ENCODE measurements at regions not wholly inside any gene's neighbourhood (a gene's known extent, or its start where the extent isn't known, plus 50 kb on each side); places are given as distances from the start of the nearest gene placed in this dataset.

DNA sequence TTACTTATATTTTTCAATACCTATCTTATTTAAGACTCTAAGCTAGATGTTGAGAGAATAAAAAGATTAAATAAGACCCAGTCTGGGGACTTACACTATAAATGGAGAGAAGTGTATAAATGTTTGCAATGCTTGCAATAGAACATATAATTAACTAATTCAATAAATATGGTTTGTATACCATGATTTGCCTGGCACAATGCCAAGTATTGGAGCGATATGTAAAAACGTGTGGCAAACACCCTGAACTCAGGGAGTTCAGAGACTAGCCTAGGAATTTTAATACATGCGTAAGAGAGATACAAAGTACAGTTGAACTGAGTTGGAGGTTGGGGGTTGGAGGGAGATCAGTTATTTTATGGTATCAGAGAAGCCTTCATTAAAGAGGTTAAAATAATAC is 251.8 kb upstream of the DDX18 start:
- no peak overlapping the region for H3K27ac Mint-ChIP-seq (ENCODE audit: unreplicated experiment)
- H3K36me3 ChIP-seq (ENCODE audit: insufficient read depth, low read length): no peaks in the 10 kb centered on the region
- no peak overlapping the region for H3K4me2 ChIP-seq (ENCODE audit: low read length)
- H3K9me3 Mint-ChIP-seq (ENCODE audit: unreplicated experiment): peaks cover 1% of the 10 kb centered on the region
- no peaks in the 10 kb centered on the region for H3K4me1 ChIP-seq (ENCODE audit: insufficient read depth, low read length)
- no peak overlapping the region for H3K4me3 Mint-ChIP-seq (ENCODE audit: unreplicated experiment)
- H3K4me3 ChIP-seq (ENCODE audit: insufficient read depth, low read depth, low read length): no peak overlapping the region
- no peak for DNase-seq (ENCODE audit: low read depth)
- TF ChIP-seq EZH2 (IDR thresholded peaks at IDR 0.05; ENCODE audit: insufficient read depth, low read length): no peak
- TF ChIP-seq, protein P1, sequence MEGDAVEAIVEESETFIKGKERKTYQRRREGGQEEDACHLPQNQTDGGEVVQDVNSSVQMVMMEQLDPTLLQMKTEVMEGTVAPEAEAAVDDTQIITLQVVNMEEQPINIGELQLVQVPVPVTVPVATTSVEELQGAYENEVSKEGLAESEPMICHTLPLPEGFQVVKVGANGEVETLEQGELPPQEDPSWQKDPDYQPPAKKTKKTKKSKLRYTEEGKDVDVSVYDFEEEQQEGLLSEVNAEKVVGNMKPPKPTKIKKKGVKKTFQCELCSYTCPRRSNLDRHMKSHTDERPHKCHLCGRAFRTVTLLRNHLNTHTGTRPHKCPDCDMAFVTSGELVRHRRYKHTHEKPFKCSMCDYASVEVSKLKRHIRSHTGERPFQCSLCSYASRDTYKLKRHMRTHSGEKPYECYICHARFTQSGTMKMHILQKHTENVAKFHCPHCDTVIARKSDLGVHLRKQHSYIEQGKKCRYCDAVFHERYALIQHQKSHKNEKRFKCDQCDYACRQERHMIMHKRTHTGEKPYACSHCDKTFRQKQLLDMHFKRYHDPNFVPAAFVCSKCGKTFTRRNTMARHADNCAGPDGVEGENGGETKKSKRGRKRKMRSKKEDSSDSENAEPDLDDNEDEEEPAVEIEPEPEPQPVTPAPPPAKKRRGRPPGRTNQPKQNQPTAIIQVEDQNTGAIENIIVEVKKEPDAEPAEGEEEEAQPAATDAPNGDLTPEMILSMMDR (IDR thresholded peaks at IDR 0.05; ENCODE audit: insufficient read depth, low read depth, low read length): no peak
- no peak for FAIRE-seq
- H3K27me3 ChIP-seq (ENCODE audit: insufficient read depth, low read length): no peaks in the 10 kb centered on the region
- H2AFZ ChIP-seq (ENCODE audit: low read depth, low read length): no peak overlapping the region
- no peak overlapping the region for H3K9ac ChIP-seq (ENCODE audit: low read length)
- no peaks in the 10 kb centered on the region for H3K9me3 ChIP-seq (ENCODE audit: insufficient read depth, low read depth, low read length)
- no peaks in the 10 kb centered on the region for H3K79me2 ChIP-seq (ENCODE audit: insufficient read depth, low read length)
- no peaks in the 10 kb centered on the region for H3K36me3 Mint-ChIP-seq (ENCODE audit: low read depth, unreplicated experiment)
- H3K27me3 Mint-ChIP-seq (ENCODE audit: low read depth, unreplicated experiment): peaks cover 2% of the 10 kb centered on the region
- no peaks in the 10 kb centered on the region for H4K20me1 ChIP-seq (ENCODE audit: insufficient read depth, low read length)
- H3K27ac ChIP-seq (ENCODE audit: low read depth, low read length): no peak overlapping the region
- H3K4me1 Mint-ChIP-seq (ENCODE audit: low read depth, unreplicated experiment): no peaks in the 10 kb centered on the region

DNA sequence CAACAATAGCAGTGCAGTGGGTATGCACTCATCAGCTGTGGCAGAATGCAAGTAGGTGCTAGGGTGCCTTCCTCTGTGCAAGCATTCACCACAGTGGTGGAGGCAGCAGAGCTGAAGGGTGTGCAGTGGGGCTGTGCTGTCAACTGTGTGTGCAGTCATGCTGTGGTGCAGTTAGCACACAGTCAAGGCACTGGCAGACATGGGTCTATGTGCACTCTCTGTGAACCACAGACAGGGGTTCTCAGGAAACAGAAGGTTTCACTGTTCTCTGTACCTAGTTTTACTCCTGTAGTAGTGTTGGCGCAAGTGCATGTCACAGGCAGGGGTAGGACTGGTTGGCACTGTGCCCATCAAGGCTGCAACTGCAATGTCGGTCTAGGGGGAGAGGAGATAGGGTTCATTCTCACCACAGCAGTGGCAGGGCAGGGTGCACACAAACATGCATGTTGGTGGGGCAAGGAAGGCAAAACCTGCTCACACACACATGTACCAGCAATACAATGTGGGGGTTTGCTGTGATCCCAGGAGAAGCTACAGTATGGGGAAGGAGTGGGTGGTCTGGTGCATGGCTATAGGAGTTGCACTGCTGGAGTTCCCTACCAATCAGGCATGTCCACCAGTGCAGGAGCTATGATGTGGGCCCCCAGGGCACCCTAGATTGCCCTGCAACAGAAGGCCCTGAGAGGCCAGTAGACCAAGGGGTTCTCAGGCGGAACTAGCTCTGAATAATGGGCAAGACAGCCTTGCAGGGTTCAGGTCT is 242.7 kb upstream of the DDX18 start:
- Mint-ChIP-seq H3K36me3 (ENCODE audit: low read depth, unreplicated experiment) (no peaks in the 10 kb centered on the region), H3K27ac (ENCODE audit: unreplicated experiment) (no peak overlapping the region), H3K4me3 (ENCODE audit: unreplicated experiment) (no peak overlapping the region), H3K27me3 (ENCODE audit: low read depth, unreplicated experiment) (no peaks in the 10 kb centered on the region), H3K9me3 (ENCODE audit: unreplicated experiment) (peaks cover 8% of the 10 kb centered on the region), H3K4me1 (ENCODE audit: low read depth, unreplicated experiment) (no peaks in the 10 kb centered on the region)
- Histone ChIP-seq H3K9me3 (ENCODE audit: insufficient read depth, low read depth, low read length) (peaks cover 4% of the 10 kb centered on the region), H3K9ac (ENCODE audit: low read length) (no peak overlapping the region), H4K20me1 (ENCODE audit: insufficient read depth, low read length) (no peaks in the 10 kb centered on the region), H3K4me2 (ENCODE audit: low read length) (no peak overlapping the region), H3K27me3 (ENCODE audit: insufficient read depth, low read length) (no peaks in the 10 kb centered on the region), H3K36me3 (ENCODE audit: insufficient read depth, low read length) (no peaks in the 10 kb centered on the region), H3K4me1 (ENCODE audit: insufficient read depth, low read length) (no peaks in the 10 kb centered on the region), H3K79me2 (ENCODE audit: insufficient read depth, low read length) (no peaks in the 10 kb centered on the region), H3K27ac (ENCODE audit: low read depth, low read length) (no peak overlapping the region), H2AFZ (ENCODE audit: low read depth, low read length) (no peak overlapping the region), H3K4me3 (ENCODE audit: insufficient read depth, low read depth, low read length) (no peak overlapping the region)
- TF ChIP-seq, protein P1 (IDR thresholded peaks at IDR 0.05; ENCODE audit: insufficient read depth, low read depth, low read length): no peak
- TF ChIP-seq EZH2 (IDR thresholded peaks at IDR 0.05; ENCODE audit: insufficient read depth, low read length): no peak
- DNase-seq (ENCODE audit: low read depth) (no peak), FAIRE-seq (no peak)

DNA sequence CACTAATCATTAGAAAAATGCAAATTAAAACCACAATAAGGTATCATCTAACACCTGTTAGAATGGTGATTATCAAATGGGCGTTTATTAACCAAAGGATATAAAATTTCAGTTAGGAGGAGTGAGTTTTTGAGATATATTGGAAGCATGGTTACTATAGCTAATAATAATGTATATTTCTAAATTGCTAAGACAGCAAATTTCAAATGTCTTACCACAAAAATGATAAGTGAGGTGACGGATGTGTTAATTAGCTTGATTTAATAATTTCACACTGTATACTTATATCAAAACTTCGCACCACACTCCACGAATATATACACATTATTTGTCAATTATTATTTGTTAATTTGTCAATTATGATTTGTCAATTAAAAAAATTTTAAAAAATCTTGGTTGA is 227.2 kb upstream of the DDX18 start:
- Histone ChIP-seq H4K20me1 (ENCODE audit: insufficient read depth, low read length) (no peaks in the 10 kb centered on the region), H3K36me3 (ENCODE audit: insufficient read depth, low read length) (no peaks in the 10 kb centered on the region), H3K27ac (ENCODE audit: low read depth, low read length) (no peak overlapping the region), H3K9ac (ENCODE audit: low read length) (no peak overlapping the region), H3K27me3 (ENCODE audit: insufficient read depth, low read length) (no peaks in the 10 kb centered on the region), H2AFZ (ENCODE audit: low read depth, low read length) (no peak overlapping the region), H3K9me3 (ENCODE audit: insufficient read depth, low read depth, low read length) (no peaks in the 10 kb centered on the region), H3K4me3 (ENCODE audit: insufficient read depth, low read depth, low read length) (no peak overlapping the region), H3K4me1 (ENCODE audit: insufficient read depth, low read length) (no peaks in the 10 kb centered on the region), H3K79me2 (ENCODE audit: insufficient read depth, low read length) (no peaks in the 10 kb centered on the region), H3K4me2 (ENCODE audit: low read length) (no peak overlapping the region)
- no peak overlapping the region for H3K27ac Mint-ChIP-seq (ENCODE audit: unreplicated experiment)
- peaks cover 2% of the 10 kb centered on the region for H3K9me3 Mint-ChIP-seq (ENCODE audit: unreplicated experiment)
- no peaks in the 10 kb centered on the region for H3K4me1 Mint-ChIP-seq (ENCODE audit: low read depth, unreplicated experiment)
- H3K4me3 Mint-ChIP-seq (ENCODE audit: unreplicated experiment): no peak overlapping the region
- TF ChIP-seq, protein P1 (IDR thresholded peaks at IDR 0.05; ENCODE audit: insufficient read depth, low read depth, low read length): no peak
- no peak for TF ChIP-seq EZH2 (IDR thresholded peaks at IDR 0.05; ENCODE audit: insufficient read depth, low read length)
- no peak for FAIRE-seq
- no peak for DNase-seq (ENCODE audit: low read depth)
- no peaks in the 10 kb centered on the region for H3K27me3 Mint-ChIP-seq (ENCODE audit: low read depth, unreplicated experiment)
- no peaks in the 10 kb centered on the region for H3K36me3 Mint-ChIP-seq (ENCODE audit: low read depth, unreplicated experiment)
